RCC 7860 (cell line): ENCODE measurements at regions not wholly inside any gene's neighbourhood (a gene's known extent, or its start where the extent isn't known, plus 50 kb on each side); places are given as distances from the start of the nearest gene placed in this dataset.
A peak's percentile ranks its signal among the peaks of the same experiment; 100 is the strongest.

Experiments
- DNase-seq: peaks from one replicate; pipeline ENCODE4 v3.0.0-alpha.2; 2015; ENCODE audit warnings: low spot score
- FAIRE-seq: peaks from 2 replicates; lab custom pipeline; 2012; peaks lifted over from hg19 to GRCh38; lab: Jason Lieb, UNC

DNA sequence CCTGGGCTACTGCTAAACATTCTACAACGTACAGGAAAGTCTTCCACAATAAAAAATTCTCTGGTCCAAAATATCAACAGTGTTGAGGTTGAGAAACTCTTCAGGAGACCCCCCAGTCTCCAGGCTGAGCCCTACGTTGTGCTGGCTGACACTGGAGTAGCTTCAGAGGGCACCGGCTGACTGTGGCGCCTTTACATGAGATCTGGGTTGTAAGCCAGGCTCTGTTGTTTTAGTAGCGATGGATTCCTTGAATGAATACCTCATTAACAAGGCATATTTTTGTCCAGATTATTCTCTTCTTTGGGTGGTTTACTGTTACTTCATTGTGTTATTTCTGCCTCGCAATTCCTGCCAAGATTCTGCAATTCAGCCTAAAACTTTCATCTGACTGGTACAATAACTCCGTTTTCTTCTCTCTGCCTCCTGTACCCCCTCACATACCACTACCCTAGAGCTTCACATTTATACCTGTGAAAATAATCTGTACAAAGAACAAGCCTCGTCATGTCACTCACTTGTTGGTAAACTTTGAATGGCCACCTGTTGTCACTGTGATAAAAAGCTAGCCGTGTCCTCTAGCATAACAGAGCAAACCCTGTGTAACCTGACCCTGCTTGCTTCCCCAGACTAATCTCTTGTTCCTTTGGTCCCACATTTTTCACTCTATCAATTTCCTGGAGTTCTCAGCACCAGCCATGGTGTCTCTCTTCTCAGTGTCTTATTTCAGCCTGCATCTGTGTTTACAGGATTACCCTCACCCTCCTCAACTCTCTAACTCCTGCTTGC, 1476.1 kb upstream of the TENM3 start:
- DNase-seq (no peak), FAIRE-seq (no peak)

DNA sequence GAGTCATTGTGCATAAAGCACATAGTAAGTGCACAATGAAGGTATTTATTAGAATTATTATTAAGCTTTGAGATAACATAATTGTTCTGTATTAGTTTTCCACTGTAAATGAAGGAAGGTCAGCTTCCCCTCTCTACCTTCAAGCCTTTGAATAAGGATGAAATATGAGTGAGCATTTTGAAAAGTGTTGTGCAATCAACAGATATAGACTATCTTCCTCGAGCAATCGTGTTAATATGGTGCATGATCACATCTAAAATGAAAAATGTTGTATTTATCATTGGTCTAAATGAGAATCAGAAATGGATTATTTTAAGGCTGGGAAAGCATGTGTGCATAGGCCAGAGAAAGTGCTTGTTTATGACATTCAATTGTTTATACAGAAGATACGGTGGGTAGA, 1474.6 kb upstream of the TENM3 start:
- DNase-seq: no peak
- FAIRE-seq: no peak

DNA sequence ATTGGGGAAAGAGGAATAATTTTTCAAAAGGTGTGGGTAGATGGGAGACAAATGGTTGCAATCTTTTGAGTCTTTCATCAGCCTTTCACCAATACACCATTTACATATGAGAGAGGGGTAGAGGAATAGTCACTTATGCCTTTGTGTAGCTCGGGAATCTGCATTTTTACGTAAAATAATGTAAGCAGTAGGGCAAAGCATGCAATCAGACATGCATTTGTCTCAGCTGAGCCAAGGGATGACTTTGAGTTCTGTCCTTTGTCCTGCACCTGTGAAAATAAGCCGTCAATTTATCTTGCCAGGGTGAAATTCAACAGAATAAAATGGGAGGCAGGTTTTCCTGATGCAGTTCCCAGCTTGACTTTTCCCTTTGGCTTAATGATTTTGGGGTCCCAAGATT, 1473.4 kb upstream of the TENM3 start:
- DNase-seq: no peak
- no peak for FAIRE-seq

DNA sequence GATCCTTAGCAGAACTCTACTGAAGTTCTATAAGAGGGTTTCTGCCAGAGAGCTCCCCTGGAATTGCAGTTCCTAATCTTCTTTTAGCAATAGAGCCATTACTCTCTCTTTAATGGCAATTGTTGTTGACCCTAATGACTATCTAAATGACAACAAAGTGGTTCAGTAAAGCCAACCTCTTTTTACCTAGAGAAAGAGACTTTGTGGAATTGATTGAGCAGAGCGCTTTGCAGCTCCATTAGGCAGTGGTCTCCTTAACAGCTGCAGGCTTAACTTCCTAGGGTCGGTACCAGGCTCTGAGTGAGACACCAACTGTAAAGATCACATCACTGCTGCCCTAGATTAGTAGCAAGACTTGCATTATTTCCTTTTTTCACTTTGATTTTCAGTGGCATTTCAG, 1472.9 kb upstream of the TENM3 start:
- no peak for DNase-seq
- no peak for FAIRE-seq

DNA sequence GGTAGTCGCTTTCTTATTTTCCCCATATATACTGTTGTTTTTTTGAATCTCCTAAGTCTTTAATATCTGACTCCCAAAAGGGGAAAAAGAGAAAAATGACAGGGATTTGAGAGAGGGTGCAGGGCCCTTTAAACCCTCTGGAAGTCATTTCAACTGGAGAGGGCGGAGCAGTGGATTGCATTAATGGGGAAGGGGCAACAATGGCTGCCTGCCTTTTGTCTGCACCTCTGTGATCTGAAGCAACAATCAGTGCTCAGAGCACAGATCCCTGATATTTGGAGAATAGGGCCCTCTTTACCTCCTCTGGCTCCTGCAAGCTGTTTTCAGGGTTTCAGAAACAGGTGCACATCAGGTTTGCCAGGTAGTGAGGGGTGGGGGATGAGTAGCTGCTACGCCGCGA, 1458.3 kb upstream of the TENM3 start:
- DNase-seq: no peak
- FAIRE-seq: no peak

DNA sequence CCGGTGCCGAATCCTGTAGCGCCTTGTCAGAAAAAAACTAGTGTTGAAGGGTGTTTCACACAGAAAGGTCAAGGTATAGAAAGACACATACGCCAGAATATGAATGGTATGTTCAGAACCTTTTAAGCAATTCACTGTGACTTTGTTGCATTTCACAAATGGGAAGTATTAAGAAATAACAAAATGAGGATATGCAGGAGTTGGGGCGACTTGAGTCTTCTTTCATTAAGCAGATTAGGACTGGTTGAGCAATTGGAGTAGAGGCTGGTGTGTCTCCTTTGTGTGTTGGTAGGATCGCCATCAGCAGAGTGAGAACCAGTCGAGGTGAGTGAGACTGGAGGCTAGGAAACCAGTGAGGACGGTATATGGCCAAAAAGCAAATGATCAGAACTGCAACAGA, 1454.5 kb upstream of the TENM3 start:
- FAIRE-seq (no peak), DNase-seq (no peak)

DNA sequence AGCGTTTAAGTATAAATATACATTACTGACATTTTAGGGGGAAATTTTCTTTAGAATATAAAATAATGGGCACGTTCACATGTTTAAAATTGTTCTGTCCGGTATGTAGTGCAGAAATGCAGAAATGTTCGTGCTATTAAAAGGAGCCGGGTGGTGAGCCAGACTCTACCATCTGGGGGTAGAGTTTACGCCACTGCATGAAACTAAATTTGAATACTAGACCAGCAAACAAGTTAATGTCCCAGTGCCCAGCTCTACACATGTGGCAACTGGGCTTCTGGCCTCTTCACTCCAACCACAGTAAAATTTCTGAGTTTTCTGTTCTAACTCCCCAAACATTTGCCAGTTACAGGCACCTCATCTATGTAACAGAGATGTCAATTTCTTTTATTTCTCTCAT, 1453.3 kb upstream of the TENM3 start:
- DNase-seq: no peak
- no peak for FAIRE-seq

DNA sequence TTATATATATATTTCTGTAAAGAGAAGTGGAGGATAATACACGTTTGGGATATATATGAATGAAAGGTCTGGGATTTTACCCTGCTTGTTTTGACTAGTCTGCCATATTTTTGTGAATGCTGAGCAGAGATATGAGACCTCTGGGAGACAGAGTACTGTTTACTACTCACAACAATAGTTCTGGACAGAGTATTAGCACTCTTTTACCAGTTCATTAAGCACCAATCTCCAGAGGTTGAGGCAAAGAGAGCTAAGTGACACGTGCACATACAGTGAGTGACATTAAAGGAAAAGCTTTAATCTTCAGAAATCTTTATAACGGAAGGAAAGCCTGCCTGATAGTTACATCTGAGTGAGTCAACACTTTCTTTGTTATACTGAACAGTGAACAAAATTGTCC, 1452.7 kb upstream of the TENM3 start:
- no peak for FAIRE-seq
- DNase-seq: no peak

DNA sequence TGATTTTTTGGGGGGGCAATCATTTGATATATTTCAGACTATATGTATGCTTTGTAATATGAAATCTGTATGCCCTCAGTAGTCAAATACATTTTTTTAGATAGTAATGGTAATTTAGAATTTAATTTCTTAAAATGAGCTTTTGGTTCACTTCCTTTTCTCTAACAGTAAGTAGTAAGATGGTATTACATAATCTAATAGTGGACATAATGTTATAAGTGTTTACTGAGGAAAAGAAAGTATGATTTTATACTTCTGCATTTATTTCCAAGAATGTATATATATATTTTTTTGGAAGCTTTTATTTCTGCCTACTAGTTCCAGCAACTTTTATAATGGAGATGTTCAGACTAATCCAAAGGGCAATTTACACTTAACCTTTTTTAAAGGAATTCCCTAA, 1450.7 kb upstream of the TENM3 start:
- DNase-seq (no peak), FAIRE-seq (no peak)

DNA sequence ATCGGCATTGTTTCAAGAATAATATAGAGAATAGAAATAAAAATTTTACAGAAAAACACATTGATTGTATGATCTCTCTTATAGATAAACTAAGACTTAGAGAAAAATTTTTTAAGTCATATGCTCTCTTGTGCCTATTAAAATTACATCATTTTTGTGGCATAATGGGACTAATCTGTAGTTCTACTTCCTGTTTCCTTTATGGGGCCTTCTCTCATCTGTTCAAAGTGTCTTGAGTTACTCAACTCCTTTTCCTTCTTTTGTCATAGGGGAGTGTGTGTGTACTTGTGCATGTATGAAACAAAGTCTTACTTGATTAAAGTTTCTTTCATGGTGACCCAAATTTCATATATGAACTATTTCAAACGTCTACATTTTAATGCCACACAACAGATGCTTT, 1448.9 kb upstream of the TENM3 start:
- FAIRE-seq (no peak), DNase-seq (no peak)

DNA sequence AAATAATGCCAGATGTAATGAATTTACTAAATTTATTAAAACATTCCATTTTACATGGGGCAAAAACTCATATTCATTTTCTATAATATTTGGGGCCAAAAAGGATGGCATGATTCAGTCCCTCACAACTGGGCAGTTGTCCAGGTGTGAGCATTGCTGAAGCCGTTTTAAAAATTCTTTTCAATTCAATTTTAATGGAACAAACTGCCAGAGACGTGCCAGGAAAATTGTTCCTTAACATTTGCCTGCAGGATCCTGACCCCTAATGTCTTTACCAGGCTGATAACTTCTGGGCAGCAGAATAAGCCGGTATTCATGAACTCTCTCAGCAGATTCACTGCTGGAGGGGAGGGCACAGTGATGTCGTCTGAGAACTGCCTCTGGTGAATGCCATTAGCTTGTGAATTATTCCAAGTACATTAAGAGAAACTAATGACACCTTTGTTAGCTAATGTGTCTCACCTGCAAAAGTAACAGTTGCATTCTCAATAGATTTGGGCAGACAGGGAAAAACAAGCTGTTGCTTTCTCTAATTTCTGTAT, 1445.1 kb upstream of the TENM3 start:
- FAIRE-seq: no peak
- no peak for DNase-seq

DNA sequence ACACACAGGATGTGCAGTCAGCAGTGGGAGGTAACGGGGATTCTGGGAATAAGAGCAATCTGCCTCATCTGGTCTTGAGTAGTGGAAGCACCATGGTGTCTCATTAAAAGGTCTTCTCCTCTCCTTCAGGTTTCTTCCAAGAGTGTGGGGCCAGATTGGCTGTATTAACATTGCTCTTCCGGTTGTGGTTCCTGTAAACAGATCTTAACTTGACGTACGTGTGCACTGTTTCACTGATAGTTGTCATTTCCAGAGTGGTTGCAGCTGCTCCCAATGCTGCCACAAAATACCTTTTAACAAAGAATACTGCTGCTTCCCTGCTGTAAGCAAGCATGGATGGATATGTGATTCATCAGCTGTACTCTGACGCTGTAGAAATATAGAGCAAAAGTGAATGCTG, 1443.4 kb upstream of the TENM3 start:
- FAIRE-seq: no peak

DNA sequence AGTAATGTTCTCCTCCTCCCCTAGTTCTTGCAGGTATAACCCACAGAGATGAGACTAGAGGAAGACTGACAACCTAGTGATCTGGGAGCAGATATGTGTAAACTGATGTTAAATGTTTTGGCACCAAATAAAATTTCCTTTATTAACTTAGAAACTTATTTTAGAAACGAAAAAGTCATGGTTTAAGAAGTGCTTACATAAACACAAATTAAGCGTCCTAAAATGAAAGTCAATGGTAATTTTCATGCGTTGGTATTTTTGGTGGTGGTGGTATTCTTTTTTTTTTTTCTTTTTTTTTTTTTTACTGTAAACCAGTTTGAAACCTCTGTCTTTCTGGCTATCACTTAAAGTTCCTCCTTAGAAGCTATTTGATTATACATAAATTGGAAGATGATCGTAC, 1438.1 kb upstream of the TENM3 start:
- no peak for FAIRE-seq
- no peak for DNase-seq

More for the DNA sequence above, 1443.4 kb upstream of the TENM3 start:
- no peak for DNase-seq

DNA sequence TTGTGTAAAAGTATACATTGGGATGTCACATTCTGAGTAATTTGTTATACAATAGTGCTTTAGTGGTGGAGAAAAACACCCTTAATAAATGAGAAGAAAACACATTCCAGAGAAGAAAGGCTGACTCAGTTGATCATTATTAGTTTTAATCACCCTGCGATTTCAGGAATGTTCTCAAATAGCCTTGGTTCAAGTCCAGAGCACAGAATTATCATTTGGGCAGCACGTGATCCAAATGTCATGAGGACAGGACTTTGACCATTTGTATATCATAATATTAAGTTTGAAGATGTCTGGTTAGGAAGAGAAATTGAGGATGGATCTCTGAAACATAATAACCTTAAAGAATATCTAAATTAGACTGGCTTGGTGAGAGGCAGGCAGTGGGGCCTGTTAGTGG, 1434.3 kb upstream of the TENM3 start:
- DNase-seq (no peak), FAIRE-seq (no peak)

DNA sequence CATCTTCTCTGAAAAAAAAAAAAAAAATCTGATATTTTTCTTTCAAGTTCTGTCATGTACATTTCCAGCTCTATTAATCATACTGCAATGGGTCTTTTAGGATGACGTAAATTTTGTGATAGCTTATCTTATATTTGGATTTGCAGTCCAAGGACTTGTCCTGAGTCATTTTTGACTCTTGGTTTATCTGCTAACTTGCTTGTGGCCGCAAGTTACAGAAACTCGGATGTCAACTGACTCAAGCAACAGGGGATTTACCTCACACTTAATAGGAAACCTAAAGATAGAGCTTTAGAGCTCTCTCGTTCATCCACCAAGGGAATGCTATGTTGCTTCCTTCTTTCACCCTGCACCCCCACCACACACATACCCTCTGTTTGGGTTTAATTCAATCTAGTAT, 1433.8 kb upstream of the TENM3 start:
- FAIRE-seq: no peak

DNA sequence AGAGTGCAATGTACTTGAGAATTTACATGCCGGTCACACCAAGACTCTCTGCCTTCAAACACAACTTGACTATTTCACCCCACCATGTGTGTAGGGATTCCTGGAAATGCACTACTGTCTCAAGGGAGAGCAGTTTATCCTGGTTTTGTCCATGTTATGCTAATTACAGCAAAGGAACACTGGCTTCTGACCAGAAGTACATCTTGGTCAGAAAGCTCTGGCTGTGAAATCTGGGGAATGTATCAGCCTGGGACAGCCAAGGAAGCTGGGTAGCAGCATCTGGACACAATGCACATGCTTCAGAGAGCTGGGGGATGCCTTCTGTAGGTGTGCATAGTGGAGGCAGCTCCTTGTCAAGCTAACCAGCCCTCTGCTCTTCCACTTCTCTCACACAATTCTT, 1432.6 kb upstream of the TENM3 start:
- DNase-seq: no peak
- FAIRE-seq: no peak

More for the DNA sequence above, 1433.8 kb upstream of the TENM3 start:
- DNase-seq: no peak

DNA sequence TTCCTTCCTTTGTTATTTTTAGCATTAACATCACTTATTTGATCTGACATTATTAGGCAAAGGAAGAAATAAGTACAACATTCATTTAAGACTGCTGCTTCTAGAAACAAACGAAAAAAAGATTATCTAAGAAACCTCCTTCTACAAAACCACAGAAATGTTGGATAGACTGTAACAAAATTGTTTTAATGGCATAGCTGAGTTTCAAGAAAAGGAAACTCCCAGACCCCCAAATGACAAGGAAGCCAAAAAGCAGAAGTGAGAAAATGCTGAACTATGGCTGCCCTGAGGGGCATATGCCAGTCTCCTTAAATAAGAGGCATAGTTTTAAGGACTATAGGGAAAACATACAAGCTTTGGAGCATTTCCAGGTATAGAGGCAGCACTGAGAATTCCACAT, 1431.6 kb upstream of the TENM3 start:
- DNase-seq (no peak), FAIRE-seq (no peak)

DNA sequence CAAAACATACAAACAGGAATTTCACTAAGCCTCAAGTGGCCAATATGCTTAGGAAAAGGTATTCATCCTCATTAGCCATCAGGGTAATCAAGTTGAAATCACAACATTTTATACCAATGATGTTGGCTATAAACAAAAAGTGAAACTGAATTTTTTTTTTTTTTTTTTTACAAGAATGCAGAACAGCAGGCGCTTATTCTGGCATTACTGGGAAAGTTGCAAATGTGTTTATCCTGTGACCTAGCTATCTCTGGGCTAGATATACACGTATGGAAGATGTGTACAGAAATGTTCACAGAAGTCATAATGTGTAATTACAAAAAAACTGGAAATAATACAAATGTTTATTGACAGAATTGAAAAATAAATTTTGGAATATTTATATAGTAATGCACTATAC, 1430.4 kb upstream of the TENM3 start:
- DNase-seq (no peak), FAIRE-seq (no peak)

DNA sequence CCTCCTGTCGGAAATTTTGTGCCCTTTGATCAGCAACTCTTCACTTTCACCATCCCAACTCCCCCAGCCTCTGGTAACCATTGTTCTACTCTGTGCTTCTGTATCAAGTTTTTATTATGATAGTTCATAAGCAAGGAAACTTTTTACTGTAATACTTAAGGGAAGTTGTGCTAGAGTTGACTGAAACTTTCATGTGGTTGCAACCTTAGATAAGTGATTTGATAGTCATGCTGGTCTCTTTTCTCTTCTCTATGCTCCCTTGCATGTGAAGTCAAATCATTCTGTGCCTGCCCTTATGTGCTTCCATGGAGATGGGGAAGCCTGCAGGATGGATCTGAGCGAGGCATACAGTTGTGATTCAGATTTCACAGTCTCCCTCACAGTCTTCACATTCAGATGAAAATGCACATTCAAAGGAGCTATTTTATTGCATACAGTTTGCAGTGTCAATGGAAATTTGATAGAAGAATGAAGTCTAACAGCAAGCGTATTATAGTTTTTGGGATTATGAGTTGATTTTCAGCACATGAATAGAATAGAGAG, 1428.3 kb upstream of the TENM3 start:
- FAIRE-seq (no peak), DNase-seq (no peak)

DNA sequence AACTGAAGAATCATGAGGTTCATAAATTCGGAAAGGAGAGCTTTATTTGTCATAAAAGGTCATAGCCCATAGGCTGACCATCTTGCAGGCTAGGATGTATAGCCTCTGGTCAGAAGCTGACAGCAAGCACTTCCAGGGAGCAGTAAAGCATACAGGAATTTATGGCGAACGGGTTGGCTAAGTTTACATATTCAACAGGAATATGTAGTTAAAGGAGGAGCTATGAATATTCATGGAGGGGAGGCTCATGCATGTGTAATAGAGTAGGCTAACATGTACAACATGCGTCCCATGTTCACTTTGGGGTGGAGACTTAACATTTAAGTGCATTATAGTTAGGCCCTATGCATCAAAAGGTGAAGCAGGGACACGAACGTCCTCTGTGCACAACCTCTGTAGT, 1425.7 kb upstream of the TENM3 start:
- FAIRE-seq (no peak), DNase-seq (no peak)

DNA sequence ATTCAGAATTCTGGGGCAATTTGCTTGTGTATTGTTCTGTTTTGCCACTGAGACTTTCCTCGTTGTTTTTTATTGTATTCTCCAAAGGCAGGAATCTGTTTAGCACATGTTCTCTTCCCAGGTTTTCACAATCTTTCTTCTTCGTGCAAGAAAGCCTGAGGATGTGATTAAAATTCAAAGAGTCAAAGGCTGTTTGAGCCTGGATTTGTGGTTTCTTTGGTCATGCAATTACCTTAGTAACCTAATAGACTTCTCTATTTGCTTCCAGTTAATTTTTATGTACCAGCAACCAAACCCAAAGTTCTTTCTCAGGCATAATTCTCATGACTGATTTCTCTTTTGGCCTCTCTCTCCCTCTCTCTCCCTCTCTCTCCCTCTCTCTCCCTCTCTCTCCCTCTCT, 1420.1 kb upstream of the TENM3 start:
- DNase-seq (no peak), FAIRE-seq (no peak)

DNA sequence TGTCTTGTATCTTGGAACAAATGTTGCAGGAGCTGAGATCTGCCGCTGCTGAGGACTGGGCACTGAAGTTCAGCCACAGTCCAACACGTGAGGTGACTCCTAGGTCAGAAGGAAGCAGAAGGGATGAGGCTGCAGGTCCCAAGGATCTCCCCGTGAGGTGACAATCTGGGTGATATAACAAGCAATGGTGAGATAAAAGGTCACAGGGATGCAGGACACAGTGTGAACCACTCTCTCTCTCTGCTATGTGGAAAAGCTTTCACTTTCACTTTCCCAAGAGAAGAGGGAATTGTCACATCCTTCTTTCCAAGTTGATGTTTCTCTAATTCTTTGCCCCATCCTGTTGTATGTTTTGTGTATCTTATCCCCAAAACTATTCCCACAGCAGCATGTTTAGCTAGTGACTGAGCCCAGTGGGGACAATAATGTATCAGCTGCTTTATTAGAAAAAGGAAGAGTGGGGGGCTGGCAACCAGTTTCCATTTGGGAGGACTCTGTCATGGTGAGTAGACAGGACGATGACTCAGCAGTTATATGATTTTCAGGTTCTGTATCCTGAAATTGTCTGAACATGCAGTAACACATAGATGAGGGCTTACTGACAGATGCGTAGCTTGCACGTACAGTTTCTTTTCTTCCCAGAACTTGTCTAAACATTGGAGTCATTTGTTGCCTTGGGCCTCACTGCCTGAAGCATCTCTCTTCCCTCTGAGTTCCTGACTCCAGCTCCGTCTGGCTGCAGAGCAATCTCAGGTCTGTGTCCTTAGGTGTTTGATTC, 1415.8 kb upstream of the TENM3 start:
- peak; percentile 6 for DNase-seq
- FAIRE-seq: no peak
